Colonic mucosa (tissue), 4 donors: ENCODE measurements at regions not wholly inside any gene's neighbourhood (a gene's known extent, or its start where the extent isn't known, plus 50 kb on each side); places are given as distances from the start of the nearest gene placed in this dataset.
"Not testable (repeated sequence)": the region's sequence is repeated elsewhere in the genome, so short reads cannot be mapped to it uniquely, and the experiment has no call there.

ENCODE experiments used
- DNase-seq: peaks from one replicate; pipeline ENCODE4 v3.0.0-alpha.2; 2020
- H3K27ac ChIP-seq: fragments of 200-600 bp; one replicate; pipeline ENCODE4 v1.8.0; 2021
- H3K27me3 ChIP-seq: fragments of 200-600 bp; one replicate; pipeline ENCODE4 v1.8.0; 2021
- H3K36me3 ChIP-seq: fragments of 200-600 bp; one replicate; pipeline ENCODE4 v1.8.0; 2021
- H3K4me1 ChIP-seq: fragments of 200-600 bp; one replicate; pipeline ENCODE4 v1.8.0; 2021; ENCODE audit warnings: mild to moderate bottlenecking
- H3K4me3 ChIP-seq: fragments of 200-600 bp; one replicate; pipeline ENCODE4 v1.8.0; 2021
- H3K9ac ChIP-seq, 2 donors: one replicate each; pipeline ENCODE4 v1.7.0; 2013; ENCODE audit warnings: control low read depth in 2 of 2, low read depth in 2 of 2, low read length in 2 of 2
- H3K9me3 ChIP-seq: fragments of 200-600 bp; one replicate; pipeline ENCODE4 v1.8.0; 2021
- CTCF ChIP-seq: fragments of 200-600 bp; IDR thresholded peaks from one replicate; pipeline ENCODE4 v1.8.0; 2022; ENCODE audit warnings: antibody characterized with exemption, mild to moderate bottlenecking
- intact Hi-C: fragments of 100-400 bp; cut with DNase I; formaldehyde crosslinking; loops from one replicate; pipeline ENCODE4 v1.14.1; 2022
- donor health status: healthy.
- donor health status: DM: no; HTN: no; CAD: no.
- donor health status: DM: no; HTN: no; CAD: no.

- Histone ChIP-seq H3K4me3 (no peak overlapping the region), H3K4me1 (no peaks in the 10 kb centered on the region), H3K27me3 (no peaks in the 10 kb centered on the region), H3K9me3 (no peaks in the 10 kb centered on the region), H3K9ac (no peak overlapping the region), H3K36me3 (no peaks in the 10 kb centered on the region), H3K27ac (no peak overlapping the region)
- no peak for TF ChIP-seq CTCF
- DNase-seq: no peak
- intact Hi-C loops: no loop called here
Observed at GRCh38 chr13:107927557-107927956, 287.8 kb downstream of the LIG4 start.

DNA sequence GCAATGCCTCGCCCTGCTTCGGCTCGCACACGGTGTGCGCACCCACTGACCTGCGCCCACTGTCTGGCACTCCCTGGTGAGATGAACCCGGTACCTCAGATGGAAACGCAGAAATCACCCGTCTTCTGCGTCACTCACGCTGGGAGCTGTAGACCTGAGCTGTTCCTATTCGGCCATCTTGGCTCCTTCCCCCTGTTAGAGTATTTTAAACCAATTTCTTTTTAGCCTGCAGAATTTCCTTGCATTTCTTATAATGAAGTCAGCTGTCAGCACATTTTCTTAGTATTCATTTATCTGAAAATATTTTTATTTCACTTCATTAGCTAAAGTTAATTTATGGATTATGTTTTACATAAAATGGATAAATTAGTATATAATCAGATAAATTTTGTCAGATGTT, 288.8 kb downstream of the LIG4 start:
- H3K4me1 ChIP-seq, H3K4me3 ChIP-seq, H3K9me3 ChIP-seq, H3K9ac ChIP-seq, DNase-seq, H3K36me3 ChIP-seq, H3K27ac ChIP-seq, H3K27me3 ChIP-seq, intact Hi-C loops: not testable (repeated sequence)

- DNase-seq, H3K4me1 ChIP-seq, H3K4me3 ChIP-seq, H3K9ac ChIP-seq, H3K9me3 ChIP-seq, H3K27ac ChIP-seq, intact Hi-C loops, H3K27me3 ChIP-seq, H3K36me3 ChIP-seq: not testable (repeated sequence)
Observed at GRCh38 chr13:107916902-107917301, 298.4 kb downstream of the LIG4 start.

DNA sequence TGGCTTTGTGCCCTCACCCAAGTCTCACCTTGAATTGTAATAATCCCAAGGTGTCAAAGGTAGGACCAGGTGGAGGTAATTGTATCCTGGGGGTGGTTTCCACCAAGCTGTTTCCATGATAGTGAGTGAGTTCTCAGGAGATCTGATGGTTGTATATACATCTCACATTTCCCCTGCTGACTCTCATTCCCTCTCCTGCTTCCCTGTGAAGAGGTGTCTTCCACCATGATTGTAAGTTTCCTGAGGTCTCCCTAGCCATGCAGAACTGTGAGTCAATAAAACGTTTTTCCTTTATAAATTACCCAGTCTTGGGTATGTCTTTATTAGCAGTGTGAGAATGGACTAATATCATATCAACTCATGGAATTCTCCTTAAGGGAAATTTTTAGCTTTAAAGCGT, 302.6 kb downstream of the LIG4 start:
- intact Hi-C loops: no loop called here
- TF ChIP-seq CTCF: no peak
- Histone ChIP-seq H3K27me3 (no peaks in the 10 kb centered on the region), H3K36me3 (no peaks in the 10 kb centered on the region), H3K27ac (no peak overlapping the region), H3K4me3 (no peak overlapping the region), H3K9ac (no peak overlapping the region), H3K4me1 (no peaks in the 10 kb centered on the region), H3K9me3 (no peaks in the 10 kb centered on the region)
- DNase-seq: no peak

GRCh38 chr13:107907065-107907805, 308.1 kb downstream of the LIG4 start:
- no peak for DNase-seq
- Histone ChIP-seq H3K4me1 (no peaks in the 10 kb centered on the region), H3K9me3 (no peaks in the 10 kb centered on the region), H3K36me3 (no peaks in the 10 kb centered on the region), H3K9ac (no peak overlapping the region), H3K27ac (no peak overlapping the region), H3K4me3 (no peak overlapping the region), H3K27me3 (no peaks in the 10 kb centered on the region)
- TF ChIP-seq CTCF: no peak
- intact Hi-C loops: no loop called here

DNA sequence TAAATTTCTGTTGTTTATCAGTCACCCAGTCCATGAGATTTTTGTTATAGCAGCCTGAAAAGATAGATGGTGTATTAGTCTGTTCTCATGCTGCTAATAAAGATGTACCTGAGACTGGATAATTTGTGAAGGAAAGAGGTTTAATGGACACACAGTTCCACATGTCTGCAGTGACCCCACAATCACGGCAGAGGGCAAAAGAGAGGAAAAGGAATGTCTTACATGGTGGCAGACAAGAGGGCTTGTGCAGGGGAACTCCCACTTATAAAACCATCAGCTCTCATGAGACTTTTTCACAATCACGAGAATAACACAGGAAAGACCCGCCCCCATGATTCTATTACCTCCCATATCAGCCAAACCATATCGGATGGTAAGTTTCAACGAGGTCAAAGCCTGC, 309.2 kb downstream of the LIG4 start:
- Histone ChIP-seq H3K4me1 (no peaks in the 10 kb centered on the region), H3K27me3 (no peaks in the 10 kb centered on the region), H3K36me3 (no peaks in the 10 kb centered on the region), H3K9ac (no peak overlapping the region), H3K9me3 (no peaks in the 10 kb centered on the region), H3K4me3 (no peak overlapping the region), H3K27ac (no peak overlapping the region)
- intact Hi-C loops: no loop called here
- DNase-seq: no peak
- no peak for TF ChIP-seq CTCF
